GM21528 (cell line): ENCODE measurements at regions not wholly inside any gene's neighbourhood (a gene's known extent, or its start where the extent isn't known, plus 50 kb on each side); places are given as distances from the start of the nearest gene placed in this dataset.

ENCODE experiments used
- ATAC-seq: cut with Tn5 transposase; IDR thresholded peaks from one replicate; pipeline ENCODE4 v1.9.1; 2021; ENCODE audit warnings: mild to moderate bottlenecking, moderate library complexity; ENCODE audit not compliant: unreplicated experiment, low FRiP score

GRCh38 chr20:23233341-23233740 is 117.2 kb upstream of the NXT1 start:
- no peak for ATAC-seq

- ATAC-seq: no peak
These were observed 117.8 kb upstream of the NXT1 start for GRCh38 chr20:23232679-23233308.

- ATAC-seq: no peak
These were observed 118.4 kb upstream of the NXT1 start for GRCh38 chr20:23232219-23232581.

- ATAC-seq: no peak
These were observed 118.9 kb upstream of the NXT1 start for GRCh38 chr20:23231561-23232218.

GRCh38 chr20:23230766-23231385 is 119.7 kb upstream of the NXT1 start:
- ATAC-seq: no peak

- ATAC-seq: no peak
These were observed 120.6 kb upstream of the NXT1 start for GRCh38 chr20:23229989-23230388.

- no peak for ATAC-seq
These were observed 121.7 kb upstream of the NXT1 start for GRCh38 chr20:23228912-23229311.

GRCh38 chr20:23227976-23228375 is 122.6 kb upstream of the NXT1 start:
- ATAC-seq: no peak

GRCh38 chr20:23227274-23227673 is 123.3 kb upstream of the NXT1 start:
- no peak for ATAC-seq

- no peak for ATAC-seq
These were observed 123.9 kb upstream of the NXT1 start for GRCh38 chr20:23226612-23227265.

- ATAC-seq: no peak
These were observed 125.1 kb upstream of the NXT1 start for GRCh38 chr20:23225407-23226060.

GRCh38 chr20:23224806-23225205 is 125.8 kb upstream of the NXT1 start:
- ATAC-seq: no peak

- ATAC-seq: no peak
These were observed 126.5 kb upstream of the NXT1 start for GRCh38 chr20:23223908-23224580.

GRCh38 chr20:23222531-23223200 is 127.9 kb upstream of the NXT1 start:
- no peak for ATAC-seq

GRCh38 chr20:23217023-23217422 is 130.9 kb upstream of the CD93 start:
- no peak for ATAC-seq

- ATAC-seq: no peak
These were observed 129.3 kb upstream of the CD93 start for GRCh38 chr20:23215344-23215995.

GRCh38 chr20:23214903-23215302 is 128.8 kb upstream of the CD93 start:
- no peak for ATAC-seq

GRCh38 chr20:23212464-23212995 is 126.4 kb upstream of the CD93 start:
- ATAC-seq: no peak

GRCh38 chr20:23212011-23212410 is 125.9 kb upstream of the CD93 start:
- no peak for ATAC-seq
